Ramos (cell line): ENCODE measurements at regions not wholly inside any gene's neighbourhood (a gene's known extent, or its start where the extent isn't known, plus 50 kb on each side); places are given as distances from the start of the nearest gene placed in this dataset.

ENCODE experiments used
- in situ Hi-C: fragments of 300-500 bp; cut with MboI; formaldehyde crosslinking; loops from one replicate; pipeline ENCODE4 v1.14.3; 2022; ENCODE audit warnings: low sequenced_read_pairs; ENCODE audit not compliant: unreplicated experiment

GRCh38 chr6:120671519-120671918 lies 662.8 kb downstream of the TBC1D32 start:
- in situ Hi-C loops, result no loop called here

GRCh38 chr6:120652506-120652905 lies 681.8 kb downstream of the TBC1D32 start:
- in situ Hi-C loops, result no loop called here

GRCh38 chr6:120648713-120649112 lies 685.6 kb downstream of the TBC1D32 start:
- in situ Hi-C loops, result no loop called here

GRCh38 chr6:120646101-120646500 lies 688.2 kb downstream of the TBC1D32 start:
- in situ Hi-C loops, result no loop called here

GRCh38 chr6:120632975-120633374 lies 701.3 kb downstream of the TBC1D32 start:
- in situ Hi-C loops, result no loop called here

GRCh38 chr6:120627612-120628011 lies 706.7 kb downstream of the TBC1D32 start:
- in situ Hi-C loops, result no loop called here

GRCh38 chr6:120622127-120622631 lies 712.1 kb downstream of the TBC1D32 start:
- in situ Hi-C loops, result no loop called here

- in situ Hi-C loops, result no loop called here
Observed at GRCh38 chr6:120620900-120621299, 713.4 kb downstream of the TBC1D32 start.

- in situ Hi-C loops, result no loop called here
Observed at GRCh38 chr6:120615238-120615637, 719.0 kb downstream of the TBC1D32 start.

- in situ Hi-C loops, result no loop called here
Observed at GRCh38 chr6:120614723-120615122, 719.6 kb downstream of the TBC1D32 start.

GRCh38 chr6:120608826-120609225 lies 725.5 kb downstream of the TBC1D32 start:
- in situ Hi-C loops, result no loop called here

- in situ Hi-C loops, result no loop called here
Observed at GRCh38 chr6:120606743-120607142, 727.5 kb downstream of the TBC1D32 start.

GRCh38 chr6:120604510-120604909 lies 729.8 kb downstream of the TBC1D32 start:
- in situ Hi-C loops, result no loop called here

GRCh38 chr6:120590611-120591010 lies 743.7 kb downstream of the TBC1D32 start:
- in situ Hi-C loops, result no loop called here

- in situ Hi-C loops, result no loop called here
Observed at GRCh38 chr6:120588424-120588823, 745.9 kb downstream of the TBC1D32 start.

- in situ Hi-C loops, result no loop called here
Observed at GRCh38 chr6:120587381-120587780, 746.9 kb downstream of the TBC1D32 start.

GRCh38 chr6:120584111-120584760 lies 750.0 kb downstream of the TBC1D32 start:
- in situ Hi-C loops, result no loop called here

- in situ Hi-C loops, result no loop called here
Observed at GRCh38 chr6:120576061-120576460, 758.2 kb downstream of the TBC1D32 start.

GRCh38 chr6:120569714-120570113 lies 764.6 kb downstream of the TBC1D32 start:
- in situ Hi-C loops, result no loop called here

GRCh38 chr6:120564779-120565178 lies 769.5 kb downstream of the TBC1D32 start:
- in situ Hi-C loops, result no loop called here

- in situ Hi-C loops, result no loop called here
Observed at GRCh38 chr6:120558294-120558693, 776.0 kb downstream of the TBC1D32 start.

- in situ Hi-C loops, result no loop called here
Observed at GRCh38 chr6:120557554-120557953, 776.7 kb downstream of the TBC1D32 start.
